GM23338 (cell line): ENCODE measurements at regions not wholly inside any gene's neighbourhood (a gene's known extent, or its start where the extent isn't known, plus 50 kb on each side); places are given as distances from the start of the nearest gene placed in this dataset.

Source experiments
- CREB1 ChIP-seq: fragments of 250-450 bp; sonication (Bioruptor Pico); IDR thresholded peaks from 2 replicates; pipeline ENCODE4 v1.5.0; 2020; ENCODE audit warnings: low read depth, mild to moderate bottlenecking, moderate library complexity
- EZH2 ChIP-seq: fragments of 200-600 bp; sonication (generic); IDR thresholded peaks from one replicate; pipeline ENCODE4 v1.8.0; 2017; ENCODE audit warnings: antibody characterized with exemption, mild to moderate bottlenecking, low read depth; ENCODE audit not compliant: unreplicated experiment
- EZH2phosphoT487 ChIP-seq: fragments of 200-600 bp; sonication (generic); IDR thresholded peaks from one replicate; pipeline ENCODE4 v1.8.1; 2018; ENCODE audit warnings: antibody characterized with exemption; ENCODE audit not compliant: unreplicated experiment
- JUNB ChIP-seq: IDR thresholded peaks from one replicate; pipeline ENCODE4 v1.6.1; 2016; ENCODE audit warnings: antibody characterized with exemption; ENCODE audit not compliant: unreplicated experiment
- NANOG ChIP-seq: IDR thresholded peaks from 2 replicates; pipeline ENCODE4 v1.6.1; 2016; ENCODE audit warnings: antibody characterized with exemption, borderline replicate concordance
- POLR2AphosphoS5 ChIP-seq: IDR thresholded peaks from 2 replicates; pipeline ENCODE4 v1.6.1; 2016; ENCODE audit warnings: antibody characterized with exemption, low read depth
- STAT1 ChIP-seq: IDR thresholded peaks from one replicate; pipeline ENCODE4 v1.6.1; 2016; ENCODE audit warnings: antibody characterized with exemption; ENCODE audit not compliant: unreplicated experiment
- ZNF114 ChIP-seq: fragments of 250-450 bp; sonication (Bioruptor Pico); IDR thresholded peaks from 2 replicates; pipeline ENCODE4 v1.5.0; 2020; ENCODE audit warnings: mild to moderate bottlenecking, moderate library complexity
- ZNF331 ChIP-seq: fragments of 250-450 bp; sonication (Bioruptor Pico); IDR thresholded peaks from 2 replicates; pipeline ENCODE4 v1.5.0; 2020; ENCODE audit warnings: low read depth, mild to moderate bottlenecking, moderate library complexity
- TF ChIP-seq, protein P1 (sequence below): fragments of 250-450 bp; sonication (Bioruptor Pico); IDR thresholded peaks from 2 replicates; pipeline ENCODE4 v1.5.0; 2020; ENCODE audit warnings: mild to moderate bottlenecking, moderate library complexity
- TF ChIP-seq, protein P2 (sequence below): IDR thresholded peaks from one replicate; pipeline ENCODE4 v1.6.1; 2018; ENCODE audit warnings: antibody characterized with exemption; ENCODE audit not compliant: unreplicated experiment
- TF ChIP-seq, protein P3 (sequence below), 2 experiments: fragments of 200-600 bp in 1 of 2; sonication (generic) in 1 of 2; conservative IDR thresholded peaks; 2 replicates each; pipeline versions ENCODE4 v1.5.1 to v1.6.1; 2016 to 2017; ENCODE audit warnings: antibody characterized with exemption in 2 of 2, low read depth in 2 of 2, mild to moderate bottlenecking in 2 of 2, moderate library complexity in 1 of 2

DNA sequence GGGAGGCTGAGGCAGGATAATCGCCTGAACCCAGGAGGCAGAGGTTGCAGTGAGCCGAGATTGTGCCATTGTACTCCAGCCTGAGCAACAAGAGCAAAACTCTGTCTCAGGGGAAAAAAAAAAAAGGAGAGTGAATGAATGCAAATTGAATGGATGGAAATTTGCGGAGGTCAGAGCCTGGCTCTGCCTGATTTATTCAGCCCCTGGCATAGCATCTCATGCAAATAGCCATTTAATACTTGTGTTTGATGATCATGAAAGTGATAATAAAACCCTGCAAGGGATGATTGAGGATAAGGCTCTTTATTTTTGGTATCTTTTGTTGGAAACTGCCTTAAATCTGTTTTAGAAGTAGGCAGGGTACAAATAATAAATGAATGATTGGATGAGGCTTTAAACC lies 133.0 kb upstream of the SEMA6D start (continued):
- TF ChIP-seq, protein P1, sequence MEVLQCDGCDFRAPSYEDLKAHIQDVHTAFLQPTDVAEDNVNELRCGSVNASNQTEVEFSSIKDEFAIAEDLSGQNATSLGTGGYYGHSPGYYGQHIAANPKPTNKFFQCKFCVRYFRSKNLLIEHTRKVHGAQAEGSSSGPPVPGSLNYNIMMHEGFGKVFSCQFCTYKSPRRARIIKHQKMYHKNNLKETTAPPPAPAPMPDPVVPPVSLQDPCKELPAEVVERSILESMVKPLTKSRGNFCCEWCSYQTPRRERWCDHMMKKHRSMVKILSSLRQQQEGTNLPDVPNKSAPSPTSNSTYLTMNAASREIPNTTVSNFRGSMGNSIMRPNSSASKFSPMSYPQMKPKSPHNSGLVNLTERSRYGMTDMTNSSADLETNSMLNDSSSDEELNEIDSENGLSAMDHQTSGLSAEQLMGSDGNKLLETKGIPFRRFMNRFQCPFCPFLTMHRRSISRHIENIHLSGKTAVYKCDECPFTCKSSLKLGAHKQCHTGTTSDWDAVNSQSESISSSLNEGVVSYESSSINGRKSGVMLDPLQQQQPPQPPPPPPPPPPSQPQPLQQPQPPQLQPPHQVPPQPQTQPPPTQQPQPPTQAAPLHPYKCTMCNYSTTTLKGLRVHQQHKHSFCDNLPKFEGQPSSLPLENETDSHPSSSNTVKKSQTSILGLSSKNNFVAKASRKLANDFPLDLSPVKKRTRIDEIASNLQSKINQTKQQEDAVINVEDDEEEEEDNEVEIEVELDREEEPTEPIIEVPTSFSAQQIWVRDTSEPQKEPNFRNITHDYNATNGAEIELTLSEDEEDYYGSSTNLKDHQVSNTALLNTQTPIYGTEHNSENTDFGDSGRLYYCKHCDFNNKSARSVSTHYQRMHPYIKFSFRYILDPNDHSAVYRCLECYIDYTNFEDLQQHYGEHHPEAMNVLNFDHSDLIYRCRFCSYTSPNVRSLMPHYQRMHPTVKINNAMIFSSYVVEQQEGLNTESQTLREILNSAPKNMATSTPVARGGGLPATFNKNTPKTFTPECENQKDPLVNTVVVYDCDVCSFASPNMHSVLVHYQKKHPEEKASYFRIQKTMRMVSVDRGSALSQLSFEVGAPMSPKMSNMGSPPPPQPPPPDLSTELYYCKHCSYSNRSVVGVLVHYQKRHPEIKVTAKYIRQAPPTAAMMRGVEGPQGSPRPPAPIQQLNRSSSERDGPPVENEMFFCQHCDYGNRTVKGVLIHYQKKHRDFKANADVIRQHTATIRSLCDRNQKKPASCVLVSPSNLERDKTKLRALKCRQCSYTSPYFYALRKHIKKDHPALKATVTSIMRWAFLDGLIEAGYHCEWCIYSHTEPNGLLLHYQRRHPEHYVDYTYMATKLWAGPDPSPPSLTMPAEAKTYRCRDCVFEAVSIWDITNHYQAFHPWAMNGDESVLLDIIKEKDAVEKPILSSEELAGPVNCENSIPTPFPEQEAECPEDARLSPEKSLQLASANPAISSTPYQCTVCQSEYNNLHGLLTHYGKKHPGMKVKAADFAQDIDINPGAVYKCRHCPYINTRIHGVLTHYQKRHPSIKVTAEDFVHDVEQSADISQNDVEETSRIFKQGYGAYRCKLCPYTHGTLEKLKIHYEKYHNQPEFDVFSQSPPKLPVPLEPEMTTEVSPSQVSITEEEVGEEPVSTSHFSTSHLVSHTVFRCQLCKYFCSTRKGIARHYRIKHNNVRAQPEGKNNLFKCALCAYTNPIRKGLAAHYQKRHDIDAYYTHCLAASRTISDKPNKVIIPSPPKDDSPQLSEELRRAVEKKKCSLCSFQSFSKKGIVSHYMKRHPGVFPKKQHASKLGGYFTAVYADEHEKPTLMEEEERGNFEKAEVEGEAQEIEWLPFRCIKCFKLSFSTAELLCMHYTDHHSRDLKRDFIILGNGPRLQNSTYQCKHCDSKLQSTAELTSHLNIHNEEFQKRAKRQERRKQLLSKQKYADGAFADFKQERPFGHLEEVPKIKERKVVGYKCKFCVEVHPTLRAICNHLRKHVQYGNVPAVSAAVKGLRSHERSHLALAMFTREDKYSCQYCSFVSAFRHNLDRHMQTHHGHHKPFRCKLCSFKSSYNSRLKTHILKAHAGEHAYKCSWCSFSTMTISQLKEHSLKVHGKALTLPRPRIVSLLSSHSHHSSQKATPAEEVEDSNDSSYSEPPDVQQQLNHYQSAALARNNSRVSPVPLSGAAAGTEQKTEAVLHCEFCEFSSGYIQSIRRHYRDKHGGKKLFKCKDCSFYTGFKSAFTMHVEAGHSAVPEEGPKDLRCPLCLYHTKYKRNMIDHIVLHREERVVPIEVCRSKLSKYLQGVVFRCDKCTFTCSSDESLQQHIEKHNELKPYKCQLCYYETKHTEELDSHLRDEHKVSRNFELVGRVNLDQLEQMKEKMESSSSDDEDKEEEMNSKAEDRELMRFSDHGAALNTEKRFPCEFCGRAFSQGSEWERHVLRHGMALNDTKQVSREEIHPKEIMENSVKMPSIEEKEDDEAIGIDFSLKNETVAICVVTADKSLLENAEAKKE (CRISPR knock-in tag): no peak
- no peak for TF ChIP-seq NANOG
- TF ChIP-seq EZH2phosphoT487: no peak
- no peak for TF ChIP-seq EZH2
- TF ChIP-seq STAT1: no peak
- no peak for TF ChIP-seq JUNB
- TF ChIP-seq, protein P2, sequence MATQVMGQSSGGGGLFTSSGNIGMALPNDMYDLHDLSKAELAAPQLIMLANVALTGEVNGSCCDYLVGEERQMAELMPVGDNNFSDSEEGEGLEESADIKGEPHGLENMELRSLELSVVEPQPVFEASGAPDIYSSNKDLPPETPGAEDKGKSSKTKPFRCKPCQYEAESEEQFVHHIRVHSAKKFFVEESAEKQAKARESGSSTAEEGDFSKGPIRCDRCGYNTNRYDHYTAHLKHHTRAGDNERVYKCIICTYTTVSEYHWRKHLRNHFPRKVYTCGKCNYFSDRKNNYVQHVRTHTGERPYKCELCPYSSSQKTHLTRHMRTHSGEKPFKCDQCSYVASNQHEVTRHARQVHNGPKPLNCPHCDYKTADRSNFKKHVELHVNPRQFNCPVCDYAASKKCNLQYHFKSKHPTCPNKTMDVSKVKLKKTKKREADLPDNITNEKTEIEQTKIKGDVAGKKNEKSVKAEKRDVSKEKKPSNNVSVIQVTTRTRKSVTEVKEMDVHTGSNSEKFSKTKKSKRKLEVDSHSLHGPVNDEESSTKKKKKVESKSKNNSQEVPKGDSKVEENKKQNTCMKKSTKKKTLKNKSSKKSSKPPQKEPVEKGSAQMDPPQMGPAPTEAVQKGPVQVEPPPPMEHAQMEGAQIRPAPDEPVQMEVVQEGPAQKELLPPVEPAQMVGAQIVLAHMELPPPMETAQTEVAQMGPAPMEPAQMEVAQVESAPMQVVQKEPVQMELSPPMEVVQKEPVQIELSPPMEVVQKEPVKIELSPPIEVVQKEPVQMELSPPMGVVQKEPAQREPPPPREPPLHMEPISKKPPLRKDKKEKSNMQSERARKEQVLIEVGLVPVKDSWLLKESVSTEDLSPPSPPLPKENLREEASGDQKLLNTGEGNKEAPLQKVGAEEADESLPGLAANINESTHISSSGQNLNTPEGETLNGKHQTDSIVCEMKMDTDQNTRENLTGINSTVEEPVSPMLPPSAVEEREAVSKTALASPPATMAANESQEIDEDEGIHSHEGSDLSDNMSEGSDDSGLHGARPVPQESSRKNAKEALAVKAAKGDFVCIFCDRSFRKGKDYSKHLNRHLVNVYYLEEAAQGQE: no peak
- no peak for TF ChIP-seq POLR2AphosphoS5
- no peak for TF ChIP-seq CREB1
- no peak for TF ChIP-seq ZNF331 (CRISPR knock-in tag)
- TF ChIP-seq, protein P3, sequence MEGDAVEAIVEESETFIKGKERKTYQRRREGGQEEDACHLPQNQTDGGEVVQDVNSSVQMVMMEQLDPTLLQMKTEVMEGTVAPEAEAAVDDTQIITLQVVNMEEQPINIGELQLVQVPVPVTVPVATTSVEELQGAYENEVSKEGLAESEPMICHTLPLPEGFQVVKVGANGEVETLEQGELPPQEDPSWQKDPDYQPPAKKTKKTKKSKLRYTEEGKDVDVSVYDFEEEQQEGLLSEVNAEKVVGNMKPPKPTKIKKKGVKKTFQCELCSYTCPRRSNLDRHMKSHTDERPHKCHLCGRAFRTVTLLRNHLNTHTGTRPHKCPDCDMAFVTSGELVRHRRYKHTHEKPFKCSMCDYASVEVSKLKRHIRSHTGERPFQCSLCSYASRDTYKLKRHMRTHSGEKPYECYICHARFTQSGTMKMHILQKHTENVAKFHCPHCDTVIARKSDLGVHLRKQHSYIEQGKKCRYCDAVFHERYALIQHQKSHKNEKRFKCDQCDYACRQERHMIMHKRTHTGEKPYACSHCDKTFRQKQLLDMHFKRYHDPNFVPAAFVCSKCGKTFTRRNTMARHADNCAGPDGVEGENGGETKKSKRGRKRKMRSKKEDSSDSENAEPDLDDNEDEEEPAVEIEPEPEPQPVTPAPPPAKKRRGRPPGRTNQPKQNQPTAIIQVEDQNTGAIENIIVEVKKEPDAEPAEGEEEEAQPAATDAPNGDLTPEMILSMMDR (conservative IDR thresholded peaks at IDR 0.05; ENCODE audit: low read depth in 2 of 2): no peak
- TF ChIP-seq ZNF114: no peak
